ENCODE measurements at regions not wholly inside any gene's neighbourhood (a gene's known extent, or its start where the extent isn't known, plus 50 kb on each side); places are given as distances from the start of the nearest gene placed in this dataset.

DNA sequence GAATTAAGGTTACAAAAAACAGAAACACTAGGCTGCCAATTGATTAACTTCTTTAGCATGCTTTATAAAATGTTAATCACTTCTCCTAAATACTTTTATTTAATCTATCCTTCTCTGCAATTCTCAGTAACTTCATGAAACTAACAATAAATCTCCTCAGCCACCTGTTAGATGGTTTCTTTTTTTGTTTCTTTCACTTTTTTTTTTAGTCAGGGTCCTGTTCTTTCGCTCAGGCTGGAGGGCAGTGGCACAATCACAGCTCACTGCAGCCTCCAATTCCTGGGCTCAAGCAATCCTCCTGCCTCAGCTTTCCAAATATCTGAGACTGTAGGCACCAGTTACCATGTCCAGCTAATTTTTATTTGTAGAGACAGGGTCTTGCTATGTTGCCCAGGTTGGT lies 213.4 kb upstream of the STK17B start:
- DNase-seq (ENCODE audit: low read depth in 2 of 2, low spot score in 1 of 2), result no peak

DNA sequence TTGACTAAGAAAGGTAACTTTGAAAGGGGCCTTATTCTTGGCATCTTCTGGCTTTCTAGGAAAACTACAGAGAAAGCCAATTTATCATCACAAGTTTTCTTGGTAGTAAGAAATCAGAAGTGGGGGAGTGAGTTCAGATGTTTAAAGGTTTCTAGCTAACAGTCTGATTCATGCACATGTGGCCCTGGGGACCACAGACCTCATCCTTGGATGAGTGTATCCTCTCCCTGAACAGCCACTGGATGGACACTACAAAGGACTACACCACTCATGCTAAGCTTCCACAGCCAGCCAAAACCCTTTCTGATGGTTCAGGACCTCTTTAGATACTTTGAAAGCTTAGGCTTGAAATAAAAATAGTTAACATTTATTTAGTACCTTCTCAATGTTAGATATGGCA lies 218.3 kb upstream of the STK17B start:
- DNase-seq (ENCODE audit: low read depth in 2 of 2, low spot score in 1 of 2), result no peak

DNA sequence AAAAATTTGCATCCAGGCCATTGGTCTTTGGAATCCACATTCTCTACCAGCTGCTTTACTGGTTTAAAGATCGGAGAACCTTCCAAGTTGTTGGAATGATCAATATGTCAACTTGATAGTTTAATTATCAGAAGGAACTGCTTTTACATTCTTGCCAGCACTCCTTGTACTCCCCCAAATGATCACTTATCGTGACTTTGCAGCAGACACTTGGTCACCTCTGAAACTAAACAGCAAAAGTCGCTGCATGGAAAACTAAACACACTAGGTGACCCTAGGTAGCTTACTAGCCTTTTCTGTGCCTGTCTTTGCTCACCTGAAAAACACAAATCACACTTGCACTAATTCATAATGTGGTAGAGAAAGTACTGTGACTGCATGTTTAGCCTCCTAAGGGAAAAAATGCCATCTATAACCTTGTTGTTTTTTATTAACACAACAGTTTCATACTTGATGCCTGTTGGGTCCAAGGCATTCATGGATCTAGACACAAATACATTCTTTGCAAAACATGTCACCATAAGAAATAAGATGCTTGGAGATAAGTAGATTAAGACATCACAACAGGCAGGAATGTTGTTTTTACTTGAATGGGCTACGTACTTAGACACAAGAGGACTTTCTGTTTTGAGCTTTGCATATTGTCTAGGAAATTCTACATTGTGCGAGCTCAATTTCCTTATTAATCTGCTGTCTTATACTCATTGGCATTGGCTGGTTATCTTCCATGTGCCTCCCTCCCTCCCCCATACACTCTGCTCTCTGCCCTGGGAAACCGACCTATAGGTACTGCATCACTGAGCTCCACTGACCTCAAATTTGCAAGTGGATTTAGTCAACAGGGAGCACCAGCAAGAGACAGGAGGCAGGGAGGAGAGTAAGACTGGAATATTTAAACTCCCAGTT lies 219.1 kb upstream of the STK17B start:
- DNase-seq (ENCODE audit: low read depth in 2 of 2, low spot score in 1 of 2), result no peak

DNA sequence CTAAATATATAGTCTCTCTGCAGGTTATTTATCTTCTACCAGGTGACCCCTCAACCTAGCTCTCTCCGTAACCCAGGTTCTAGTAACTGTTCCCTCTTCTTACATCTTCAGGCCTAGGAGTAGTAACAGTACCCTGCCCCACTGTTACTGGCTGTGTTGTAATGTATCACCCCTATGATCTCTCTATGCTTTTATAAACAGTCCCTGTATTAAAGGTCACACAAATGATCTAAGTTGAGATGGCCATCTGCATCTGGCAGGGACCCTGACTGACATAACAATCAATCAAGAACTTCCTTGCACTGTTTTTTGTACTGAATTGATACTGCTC lies 219.7 kb upstream of the STK17B start:
- no peak for DNase-seq (ENCODE audit: low read depth in 2 of 2, low spot score in 1 of 2)

DNA sequence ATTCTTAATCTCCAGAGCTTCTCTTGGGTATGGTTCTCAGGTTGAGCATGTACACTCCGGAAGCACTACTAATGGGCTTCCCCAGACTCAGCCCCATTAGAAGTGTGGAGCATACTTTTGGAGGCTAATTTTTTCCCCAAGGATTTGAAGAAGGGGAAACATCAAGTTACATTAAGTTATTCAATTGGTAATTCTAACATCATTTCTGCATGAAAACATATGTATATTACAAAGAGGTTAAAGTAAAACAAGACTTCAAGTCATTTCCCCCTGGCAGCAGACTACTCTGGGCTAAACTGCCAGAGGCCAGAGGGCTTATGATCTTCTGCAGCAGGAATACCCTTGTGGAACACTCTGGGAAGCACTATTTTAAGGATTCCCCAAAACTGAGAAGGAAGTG lies 227.7 kb upstream of the STK17B start:
- DNase-seq (ENCODE audit: low read depth in 2 of 2, low spot score in 1 of 2), result no peak

DNA sequence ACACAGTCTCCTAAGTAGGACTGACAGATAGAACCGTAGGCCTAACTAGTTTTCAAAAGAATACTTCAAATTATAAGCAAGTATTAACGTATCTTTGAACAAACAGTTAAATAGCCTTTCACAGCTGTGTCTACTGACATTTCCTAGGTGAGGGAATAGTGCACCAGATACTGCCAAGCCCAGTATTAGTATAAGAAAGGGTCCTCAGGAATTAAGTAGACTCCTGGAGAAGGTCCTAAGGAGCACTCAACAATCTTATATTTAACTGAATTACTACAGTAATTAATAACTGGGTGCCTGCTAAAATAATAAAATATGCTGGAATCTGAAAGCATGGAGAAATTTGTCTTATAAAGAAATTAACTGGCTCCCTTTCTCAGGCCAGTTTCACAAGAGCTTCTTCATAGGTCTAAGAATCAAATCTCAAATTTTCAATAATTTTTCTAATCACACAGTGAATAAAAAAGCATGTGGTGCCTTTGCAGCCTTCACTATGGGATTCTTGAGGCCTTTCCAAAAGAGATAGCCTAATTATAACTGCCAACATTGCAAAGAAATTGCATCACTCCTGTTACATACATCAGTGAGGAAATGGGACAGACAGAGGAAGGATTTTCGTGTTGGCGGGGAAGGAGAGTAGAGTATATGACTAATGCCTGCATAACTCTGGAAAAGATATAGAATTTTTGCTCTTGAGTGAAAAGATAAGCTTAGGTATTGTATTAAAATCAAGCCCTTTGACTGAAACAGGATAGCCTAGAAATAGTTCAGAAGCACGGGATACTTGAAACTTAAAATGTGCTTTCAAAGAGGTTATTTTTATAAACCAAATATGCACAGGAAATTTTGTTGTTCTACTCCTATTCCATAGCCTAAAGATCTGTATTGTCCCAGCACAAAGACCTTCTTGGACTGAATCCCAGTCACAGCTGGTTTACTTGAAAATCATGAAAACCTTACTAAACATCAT lies 228.6 kb upstream of the STK17B start:
- no peak for DNase-seq (ENCODE audit: low read depth in 2 of 2, low spot score in 1 of 2)

DNA sequence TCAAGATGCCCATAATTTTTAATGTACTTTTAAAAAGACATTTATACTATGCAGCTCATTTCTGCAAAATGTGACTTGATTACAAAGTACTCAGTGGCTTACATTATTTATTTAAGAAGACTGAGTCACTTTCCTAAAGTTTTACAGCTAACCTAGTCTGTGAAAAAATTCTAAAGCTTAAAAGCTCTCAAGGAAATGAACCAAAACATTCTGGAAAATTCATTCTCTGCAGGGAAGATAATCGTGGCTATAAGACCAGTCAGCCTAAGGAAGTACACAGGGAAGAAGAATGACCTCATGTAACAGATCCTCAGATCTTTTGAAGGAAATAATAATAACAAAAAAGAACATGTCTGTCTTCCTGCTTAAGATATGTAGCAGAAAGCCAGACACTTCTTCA lies 232.1 kb upstream of the STK17B start:
- DNase-seq (ENCODE audit: low read depth in 2 of 2, low spot score in 1 of 2), result no peak

DNA sequence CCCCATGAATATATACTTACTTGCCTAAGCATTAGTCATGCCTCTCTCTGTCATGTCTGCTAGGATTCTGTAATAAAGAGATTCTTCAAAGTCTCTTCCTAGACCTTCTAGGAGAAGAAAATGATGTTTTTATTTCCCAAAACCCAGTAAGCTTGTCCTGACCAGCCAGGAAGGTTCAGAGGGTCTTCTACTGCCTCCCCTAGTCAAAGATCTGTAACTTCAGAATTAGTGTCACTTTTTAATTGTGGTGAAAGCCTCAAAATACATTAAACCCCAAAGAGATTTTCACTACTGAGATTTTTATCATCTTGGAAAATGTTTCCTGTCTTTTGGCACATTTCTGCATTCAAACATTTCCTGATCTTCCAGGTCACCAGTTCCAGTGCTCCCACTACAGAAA lies 232.9 kb upstream of the STK17B start:
- no peak for DNase-seq (ENCODE audit: low read depth in 2 of 2, low spot score in 1 of 2)

DNA sequence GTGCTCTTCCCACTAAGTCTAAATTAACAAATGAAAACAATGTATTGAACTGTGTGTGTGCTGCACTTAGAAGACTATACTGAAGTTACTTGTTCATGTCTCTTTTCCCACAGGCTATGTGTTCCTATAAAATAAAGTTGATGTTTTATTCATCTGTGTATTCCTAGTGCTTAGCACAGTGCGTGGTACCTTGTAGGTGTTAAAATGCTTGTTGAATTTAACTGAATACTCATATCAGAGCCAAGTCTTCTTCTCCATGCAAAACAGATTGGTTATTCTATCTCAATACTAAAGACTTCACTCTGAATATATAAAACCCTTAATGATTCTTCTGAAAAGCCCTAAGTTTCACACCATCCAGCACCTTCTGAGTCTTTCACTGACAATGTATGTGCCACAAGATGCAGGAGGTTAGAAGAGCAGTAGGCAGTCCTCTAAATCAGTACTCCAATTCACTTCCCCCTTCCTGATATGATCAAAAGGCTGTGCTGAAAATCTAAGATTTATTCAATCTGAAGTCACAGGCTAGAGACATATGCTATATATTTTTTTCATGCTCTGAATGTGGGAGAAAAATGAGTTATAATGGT lies 231.7 kb upstream of the CCDC150 start:
- no peak for DNase-seq (ENCODE audit: low read depth in 2 of 2, low spot score in 1 of 2)

DNA sequence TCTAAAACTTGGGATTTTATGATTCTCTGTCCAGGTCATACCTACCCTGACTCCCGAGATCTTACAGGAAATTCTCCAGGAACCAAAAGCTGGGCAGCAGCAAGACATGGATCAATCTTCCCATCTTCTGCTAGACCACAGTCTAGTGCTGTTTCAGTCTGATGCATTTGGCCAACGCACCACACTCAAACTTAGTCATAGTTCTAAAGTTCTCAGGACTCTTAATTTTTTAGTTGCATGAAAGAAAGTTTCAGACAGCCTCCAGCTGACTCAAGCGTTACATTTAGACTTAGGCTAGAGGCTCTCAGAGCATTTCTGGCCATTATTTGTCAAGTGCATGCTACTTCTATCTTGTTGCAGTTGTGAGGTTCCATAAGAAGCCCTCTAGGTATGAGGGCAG lies 230.1 kb upstream of the CCDC150 start:
- DNase-seq (ENCODE audit: low read depth in 2 of 2, low spot score in 1 of 2), result no peak

DNA sequence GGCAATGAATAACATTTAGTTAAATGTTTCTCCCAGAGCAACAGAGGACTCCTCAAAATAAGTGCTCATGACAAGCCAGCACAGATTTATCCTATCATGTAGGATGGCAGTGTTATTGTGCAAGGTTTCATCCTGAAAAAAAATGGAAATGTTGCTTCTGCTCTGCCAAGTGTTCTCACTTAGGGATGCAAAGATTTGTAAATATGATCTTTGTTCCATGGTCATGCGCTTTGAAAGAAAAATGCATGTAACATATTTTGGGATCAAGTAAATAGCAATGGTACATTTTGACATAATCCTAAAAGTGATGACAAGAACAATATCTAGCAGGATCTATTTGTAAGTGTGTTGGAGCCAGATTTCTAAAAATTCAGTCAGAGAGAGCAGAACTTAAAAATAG lies 229.5 kb upstream of the CCDC150 start:
- DNase-seq (ENCODE audit: low read depth in 2 of 2, low spot score in 1 of 2), result no peak

DNA sequence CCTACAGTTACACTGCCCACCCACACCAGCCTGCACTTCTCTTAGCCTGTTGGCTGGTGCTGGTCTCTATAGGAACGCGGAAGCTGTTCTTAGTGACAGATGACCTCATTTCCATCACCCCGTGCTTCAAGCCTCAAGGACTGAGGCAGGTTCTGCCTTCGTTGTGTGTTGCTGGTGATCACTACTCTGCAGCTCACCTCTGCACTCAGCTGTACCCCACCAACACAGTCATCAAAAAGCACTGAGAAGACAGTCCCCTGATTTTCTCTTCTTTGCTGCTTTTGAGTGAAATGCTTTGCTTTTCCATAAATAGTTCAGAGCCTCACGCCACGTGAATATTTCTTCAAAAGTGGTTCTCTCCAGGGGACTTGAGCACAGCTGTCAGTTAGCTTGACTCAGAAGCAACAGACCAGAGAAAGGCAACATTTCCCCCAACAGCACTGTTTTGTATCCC lies 225.7 kb upstream of the CCDC150 start:
- no peak for DNase-seq (ENCODE audit: low read depth in 2 of 2, low spot score in 1 of 2)

DNA sequence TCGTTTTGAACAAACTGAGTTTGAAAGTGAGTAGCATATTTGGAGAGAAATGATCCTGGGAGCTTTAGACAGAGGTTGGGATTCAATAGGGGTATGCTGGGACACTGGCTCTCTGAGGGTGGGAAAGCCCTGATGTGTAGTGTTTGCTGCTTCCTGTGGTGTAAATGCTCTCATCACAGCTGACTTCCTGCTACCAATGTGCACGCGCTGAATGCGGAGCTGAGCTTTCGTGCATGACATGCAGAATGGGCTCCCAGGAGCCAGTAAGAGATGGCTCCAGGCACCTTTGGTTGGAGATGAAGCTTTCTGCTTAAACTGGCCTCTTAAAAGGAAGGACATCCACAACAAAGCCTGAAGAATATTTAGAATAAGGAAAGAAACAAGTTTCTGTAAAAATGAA lies 224.1 kb upstream of the CCDC150 start:
- no peak for DNase-seq (ENCODE audit: low read depth in 2 of 2, low spot score in 1 of 2)

DNA sequence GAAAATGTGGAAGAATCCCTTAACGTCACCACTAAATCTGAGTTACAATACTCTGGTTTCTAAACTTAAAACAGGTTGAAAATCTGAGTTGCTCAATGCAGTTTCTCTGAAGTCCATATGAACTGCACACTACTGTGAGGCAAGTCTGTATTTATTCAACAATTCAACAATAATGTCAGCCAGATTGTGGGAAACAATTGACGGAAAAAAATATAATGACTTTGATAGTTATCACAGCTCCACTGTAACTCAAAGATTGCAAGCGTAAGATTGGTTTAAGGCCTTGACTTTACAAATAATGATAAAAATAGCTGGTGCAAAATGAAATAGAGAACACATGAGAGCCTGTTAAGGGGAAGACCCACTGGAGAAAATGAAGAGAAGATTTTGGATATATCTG lies 219.4 kb upstream of the CCDC150 start:
- DNase-seq (ENCODE audit: low read depth in 2 of 2, low spot score in 1 of 2), result no peak

DNA sequence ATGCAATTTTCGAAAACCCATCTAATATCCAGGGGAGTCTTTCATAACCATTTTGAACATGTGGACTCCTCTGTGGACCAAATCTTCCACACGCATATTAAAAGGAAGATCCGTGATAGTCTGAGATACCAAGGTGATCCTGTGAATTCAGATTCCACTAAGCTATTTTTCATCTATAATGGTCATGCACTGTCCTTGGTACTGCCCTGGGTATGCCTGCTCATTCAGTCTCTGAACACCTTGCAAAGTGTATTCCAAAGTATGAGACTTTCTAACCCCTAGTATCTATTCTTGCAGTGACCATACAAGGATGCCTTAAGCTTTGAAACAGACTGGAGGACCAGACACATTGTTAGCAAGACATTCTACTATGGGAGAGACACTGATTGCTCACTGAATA lies 217.6 kb upstream of the CCDC150 start:
- DNase-seq (ENCODE audit: low read depth in 2 of 2, low spot score in 1 of 2), result no peak

DNA sequence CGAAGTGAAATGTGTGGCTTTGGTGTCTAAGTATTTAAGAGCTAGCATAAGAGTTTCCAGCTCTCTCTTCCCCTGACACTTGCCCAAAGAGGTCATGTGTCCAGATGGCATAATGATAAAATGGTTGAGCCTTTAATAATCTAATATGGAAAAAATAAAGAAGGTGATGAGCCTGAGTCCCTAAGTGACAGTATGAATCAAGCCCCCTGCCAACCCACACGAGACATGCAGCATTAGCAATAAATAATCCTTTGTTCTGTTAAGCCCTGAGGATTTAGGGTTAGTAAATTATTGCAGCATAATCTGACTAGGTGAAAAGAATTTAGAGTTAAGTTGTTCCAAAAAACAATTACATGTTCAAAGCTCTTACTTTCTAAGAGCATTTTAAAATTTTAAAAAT lies 217.2 kb upstream of the CCDC150 start:
- DNase-seq (ENCODE audit: low read depth in 2 of 2, low spot score in 1 of 2), result no peak

DNA sequence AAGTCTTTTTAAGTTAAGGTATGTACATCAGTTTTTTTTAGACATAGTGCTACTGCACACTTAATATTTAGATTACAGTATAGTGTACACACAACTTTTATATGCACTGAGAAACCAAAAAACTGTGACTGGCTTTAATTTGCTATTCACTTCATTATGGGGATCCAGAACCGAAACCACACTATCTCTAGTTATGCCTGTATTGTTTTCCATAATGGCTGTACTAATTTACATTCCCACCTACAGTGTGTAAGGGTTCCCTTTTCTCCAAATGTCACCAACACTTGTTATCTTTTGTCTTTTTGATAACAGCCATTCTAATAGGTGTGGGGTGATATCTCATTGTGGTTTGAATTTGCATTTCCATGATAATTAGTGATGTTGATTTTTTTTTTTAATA lies 213.4 kb upstream of the CCDC150 start:
- no peak for DNase-seq (ENCODE audit: low read depth in 2 of 2, low spot score in 1 of 2)

DNA sequence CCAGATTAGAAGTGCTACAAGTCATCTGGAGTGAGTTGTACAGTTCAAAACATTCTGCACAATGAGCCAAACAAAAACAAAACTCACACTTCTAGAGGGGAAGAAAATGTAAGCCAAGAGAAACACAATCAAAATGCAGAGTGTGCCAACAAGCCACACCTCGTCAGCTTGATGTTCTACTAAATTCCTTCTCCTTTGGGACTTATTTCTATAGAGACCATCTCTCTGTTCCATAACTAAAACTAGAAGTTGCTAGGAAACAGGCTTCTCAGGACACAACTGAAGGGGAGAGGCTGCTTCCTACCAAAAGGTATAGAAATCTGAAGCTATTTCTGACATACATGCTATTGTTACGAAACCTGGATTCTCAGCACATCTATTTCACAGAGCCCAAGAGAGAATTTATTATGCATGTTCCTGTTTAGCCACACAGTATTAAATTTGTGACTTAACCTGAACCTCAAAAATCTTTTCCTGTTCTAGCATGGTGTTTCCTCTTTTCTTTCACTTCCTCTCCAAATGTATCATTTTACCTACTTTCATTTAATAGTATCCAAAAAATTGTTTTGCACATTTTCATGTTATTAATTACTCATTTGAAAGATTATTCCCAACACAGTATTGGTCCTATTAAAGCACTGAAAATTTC lies 211.4 kb upstream of the CCDC150 start:
- DNase-seq (ENCODE audit: low read depth in 2 of 2, low spot score in 1 of 2), result no peak

DNA sequence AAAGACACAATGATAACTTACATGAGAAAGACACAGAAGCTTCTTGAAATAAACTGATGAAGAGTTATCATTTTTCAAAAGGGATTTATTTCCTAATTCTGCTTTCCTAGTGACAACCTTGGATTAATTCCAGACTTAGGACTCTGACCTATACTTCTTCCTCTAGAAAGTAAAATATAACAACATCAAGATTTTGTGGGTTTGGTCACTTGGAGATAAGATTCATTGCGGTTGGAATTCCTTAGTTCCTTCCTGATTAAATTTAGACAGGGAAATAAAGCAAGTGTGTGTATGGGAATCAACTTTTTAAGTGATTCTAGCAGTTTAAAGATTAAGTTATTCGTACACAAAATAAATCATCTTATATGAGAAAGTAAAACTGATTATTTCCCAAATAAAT lies 208.4 kb upstream of the CCDC150 start:
- DNase-seq (ENCODE audit: low read depth in 2 of 2, low spot score in 1 of 2), result no peak

DNA sequence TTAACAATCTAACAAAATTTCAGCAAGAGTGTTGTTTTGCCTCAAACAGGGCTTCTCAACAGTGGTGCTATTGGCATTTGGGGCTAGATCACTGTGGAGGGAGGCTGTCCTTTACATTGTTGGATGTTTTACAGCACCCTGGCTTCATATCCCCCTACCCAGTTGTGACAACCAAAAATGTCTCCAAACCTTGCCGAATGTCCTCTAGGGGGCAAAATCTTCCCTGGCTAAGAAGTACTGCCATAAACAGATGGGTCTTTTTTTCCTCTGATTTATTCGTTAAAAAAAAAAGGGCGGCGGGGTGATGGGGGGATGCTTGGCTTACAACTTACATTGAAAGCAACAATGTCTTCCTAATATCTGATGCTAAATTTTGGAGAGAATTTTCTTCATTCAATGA lies 207.6 kb upstream of the CCDC150 start:
- no peak for DNase-seq (ENCODE audit: low read depth in 2 of 2, low spot score in 1 of 2)

DNA sequence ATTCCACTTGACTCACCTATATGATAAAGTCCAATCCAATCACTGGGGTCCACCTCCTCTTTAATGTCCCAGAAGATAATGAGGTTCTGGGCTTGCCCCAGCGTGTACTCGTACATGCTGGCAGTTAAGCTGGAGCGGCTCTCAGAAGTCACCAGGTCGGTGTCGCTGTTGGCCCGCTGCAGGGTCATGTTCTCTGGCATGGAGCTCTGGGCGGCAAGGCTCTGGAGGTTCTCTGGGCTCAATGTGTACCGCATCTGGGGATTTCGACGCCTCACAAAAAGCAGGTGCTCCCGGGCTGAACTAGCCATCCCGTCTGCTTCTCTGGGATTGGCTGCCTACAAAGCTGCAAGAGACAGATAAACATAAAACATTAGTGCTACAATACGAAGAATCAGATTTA lies 206.4 kb upstream of the CCDC150 start:
- DNase-seq (ENCODE audit: low read depth in 2 of 2, low spot score in 1 of 2), result no peak
